ENCODE measurements at regions not wholly inside any gene's neighbourhood (a gene's known extent, or its start where the extent isn't known, plus 50 kb on each side); places are given as distances from the start of the nearest gene placed in this dataset.

- H3K36me3 Mint-ChIP-seq (ENCODE audit: low read depth): no peaks in the 10 kb centered on the region
- no peaks in the 10 kb centered on the region for H3K4me1 Mint-ChIP-seq
- DNase-seq (no peak), ATAC-seq (no peak)
- no peak overlapping the region for H3K27ac Mint-ChIP-seq
- H3K9me3 Mint-ChIP-seq: no peaks in the 10 kb centered on the region
- H3K4me3 Mint-ChIP-seq: no peak overlapping the region
- H3K27me3 Mint-ChIP-seq: no peaks in the 10 kb centered on the region
Measured at GRCh38 chr21:16180614-16181013, 450.8 kb downstream of the USP25 start.

- H3K9me3 Mint-ChIP-seq: no peaks in the 10 kb centered on the region
- H3K36me3 Mint-ChIP-seq (ENCODE audit: low read depth): no peaks in the 10 kb centered on the region
- no peak for DNase-seq
- ATAC-seq: no peak
- no peak overlapping the region for H3K4me3 Mint-ChIP-seq
- H3K27me3 Mint-ChIP-seq: no peaks in the 10 kb centered on the region
- H3K27ac Mint-ChIP-seq: no peak overlapping the region
- no peaks in the 10 kb centered on the region for H3K4me1 Mint-ChIP-seq
Measured at GRCh38 chr21:16181018-16181417, 451.2 kb downstream of the USP25 start.

GRCh38 chr21:16185766-16186165 is 456.0 kb downstream of the USP25 start:
- Mint-ChIP-seq H3K4me3 (no peak overlapping the region), H3K4me1 (no peaks in the 10 kb centered on the region), H3K27ac (no peak overlapping the region), H3K9me3 (no peaks in the 10 kb centered on the region), H3K36me3 (ENCODE audit: low read depth) (no peaks in the 10 kb centered on the region), H3K27me3 (no peaks in the 10 kb centered on the region)
- ATAC-seq (no peak), DNase-seq (no peak)

- Mint-ChIP-seq H3K9me3 (no peaks in the 10 kb centered on the region), H3K36me3 (ENCODE audit: low read depth) (no peaks in the 10 kb centered on the region), H3K27ac (no peak overlapping the region), H3K4me1 (no peaks in the 10 kb centered on the region), H3K4me3 (no peak overlapping the region), H3K27me3 (no peaks in the 10 kb centered on the region)
- ATAC-seq: no peak
- no peak for DNase-seq
Measured at GRCh38 chr21:16186742-16187141, 457.0 kb downstream of the USP25 start.

- DNase-seq (no peak), ATAC-seq (no peak)
- Mint-ChIP-seq H3K27ac (no peak overlapping the region), H3K36me3 (ENCODE audit: low read depth) (no peaks in the 10 kb centered on the region), H3K27me3 (no peaks in the 10 kb centered on the region), H3K9me3 (no peaks in the 10 kb centered on the region), H3K4me1 (no peaks in the 10 kb centered on the region), H3K4me3 (no peak overlapping the region)
Measured at GRCh38 chr21:16187603-16188301, 458.0 kb downstream of the USP25 start.

GRCh38 chr21:16192902-16193301 is 463.1 kb downstream of the USP25 start:
- DNase-seq: no peak
- no peak for ATAC-seq
- H3K27ac Mint-ChIP-seq: no peak overlapping the region
- H3K27me3 Mint-ChIP-seq: peaks cover 2% of the 10 kb centered on the region
- H3K4me1 Mint-ChIP-seq: peaks cover 12% of the 10 kb centered on the region
- no peaks in the 10 kb centered on the region for H3K9me3 Mint-ChIP-seq
- no peaks in the 10 kb centered on the region for H3K36me3 Mint-ChIP-seq (ENCODE audit: low read depth)
- H3K4me3 Mint-ChIP-seq: no peak overlapping the region

DNA sequence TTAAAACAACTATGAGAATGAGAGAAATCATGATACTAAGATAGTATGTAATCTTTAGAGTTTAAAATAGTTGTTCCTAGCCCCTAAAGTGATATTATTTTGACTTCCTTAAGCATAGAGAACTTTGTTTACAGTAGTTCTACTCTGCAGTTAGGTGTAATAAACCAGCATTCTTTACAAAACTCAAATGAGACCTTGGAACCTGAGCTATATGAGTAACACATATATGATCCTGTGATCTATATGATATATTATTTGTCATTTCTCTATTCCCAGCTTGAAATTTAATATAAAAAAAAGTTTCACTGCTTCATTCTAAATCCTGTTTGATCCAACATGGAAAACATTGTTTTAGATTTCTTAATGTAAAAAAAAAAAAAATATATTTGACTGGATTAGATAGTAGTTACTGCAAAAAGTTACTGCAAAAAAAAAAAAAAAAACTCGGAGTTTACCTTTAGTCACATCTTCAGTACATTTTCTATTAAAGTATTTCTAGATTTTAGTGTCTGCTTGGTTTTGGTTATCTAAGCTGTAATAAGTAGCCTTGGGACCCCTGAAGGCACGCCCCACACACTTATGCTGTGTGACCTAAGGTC is 463.8 kb downstream of the USP25 start:
- ATAC-seq: no peak
- no peaks in the 10 kb centered on the region for H3K9me3 Mint-ChIP-seq
- H3K36me3 Mint-ChIP-seq (ENCODE audit: low read depth): no peaks in the 10 kb centered on the region
- no peak overlapping the region for H3K4me3 Mint-ChIP-seq
- no peak overlapping the region for H3K27ac Mint-ChIP-seq
- peaks cover 12% of the 10 kb centered on the region for H3K4me1 Mint-ChIP-seq
- DNase-seq: no peak
- peaks cover 2% of the 10 kb centered on the region for H3K27me3 Mint-ChIP-seq

DNA sequence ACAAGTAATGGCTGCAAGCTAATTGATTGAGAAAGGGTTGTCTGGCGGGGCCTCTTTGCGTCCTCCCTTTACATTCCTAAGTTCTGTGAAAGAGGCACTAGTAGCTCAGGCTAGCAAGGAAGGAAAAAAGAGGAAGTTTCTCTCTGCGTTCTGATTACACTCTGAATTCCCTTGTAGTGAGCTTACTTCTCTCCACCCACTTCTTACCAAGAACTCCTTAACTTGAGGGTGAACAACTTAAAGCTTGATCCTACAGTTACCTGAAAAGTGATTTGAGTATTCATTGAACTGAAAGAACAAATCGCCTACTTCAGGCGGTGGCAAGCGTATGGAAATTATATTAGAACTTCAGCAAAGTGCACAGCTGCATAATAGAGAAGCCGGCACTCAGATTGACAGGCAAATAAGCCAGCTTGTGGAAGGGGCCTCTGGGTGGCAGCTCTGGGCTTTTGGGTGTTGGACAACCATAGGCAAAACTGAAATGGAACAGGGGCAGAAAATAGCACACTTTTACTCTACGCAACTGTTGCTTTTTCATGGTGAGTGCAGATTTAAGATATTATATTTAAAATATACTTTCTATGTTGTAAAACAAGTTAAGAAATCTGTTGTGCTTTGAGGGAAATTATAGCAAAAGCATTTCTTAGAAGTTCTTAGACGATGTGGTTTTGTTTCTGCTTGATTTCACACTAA is 464.5 kb downstream of the USP25 start:
- Mint-ChIP-seq H3K9me3 (no peaks in the 10 kb centered on the region), H3K27ac (no peak overlapping the region), H3K36me3 (ENCODE audit: low read depth) (no peaks in the 10 kb centered on the region), H3K4me1 (peaks cover 12% of the 10 kb centered on the region), H3K27me3 (peaks cover 2% of the 10 kb centered on the region), H3K4me3 (peak overlapping the region; percentile 21)
- ATAC-seq (no peak), DNase-seq (no peak)

DNA sequence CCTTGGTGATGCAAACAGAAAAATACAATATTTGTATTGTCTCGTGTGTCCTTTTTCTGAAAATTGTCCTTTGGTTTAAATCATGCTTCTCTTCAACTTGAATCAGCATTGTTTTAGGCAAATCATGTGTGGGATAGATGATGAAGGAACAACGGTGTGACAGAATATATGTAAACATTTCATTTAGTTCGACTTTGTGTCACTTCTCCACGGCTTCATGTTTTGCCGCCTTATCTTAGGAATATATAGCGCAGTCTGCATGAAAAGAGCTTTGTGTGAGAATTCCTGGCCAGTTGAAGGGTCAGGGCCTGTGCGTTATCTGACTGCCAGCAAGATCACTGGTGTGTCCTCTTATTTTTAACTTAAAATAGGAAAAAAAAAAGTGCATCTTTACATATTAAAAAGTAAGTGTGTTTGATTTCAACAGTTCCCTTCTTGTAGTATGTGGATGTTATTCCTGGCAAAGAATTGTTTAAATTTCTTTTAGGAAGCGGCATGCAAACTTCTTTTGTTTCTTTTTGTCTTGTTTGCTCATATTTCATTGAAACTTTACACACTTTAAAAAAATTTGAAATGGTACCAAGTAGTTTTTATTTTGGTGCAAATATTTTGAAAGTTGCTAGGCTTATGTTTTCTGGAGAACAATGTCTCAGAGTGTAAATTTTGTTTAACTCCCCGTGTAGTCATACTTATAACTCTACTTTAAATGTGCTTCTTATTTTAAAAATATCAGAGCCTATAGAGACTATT is 465.2 kb downstream of the USP25 start:
- ATAC-seq (no peak), DNase-seq (no peak)
- no peaks in the 10 kb centered on the region for H3K36me3 Mint-ChIP-seq (ENCODE audit: low read depth)
- H3K27ac Mint-ChIP-seq: no peak overlapping the region
- peaks cover 2% of the 10 kb centered on the region for H3K27me3 Mint-ChIP-seq
- peaks cover 12% of the 10 kb centered on the region for H3K4me1 Mint-ChIP-seq
- H3K4me3 Mint-ChIP-seq: peak overlapping the region; percentile 21
- no peaks in the 10 kb centered on the region for H3K9me3 Mint-ChIP-seq

GRCh38 chr21:16195538-16195910 is 465.7 kb downstream of the USP25 start:
- H3K36me3 Mint-ChIP-seq (ENCODE audit: low read depth): no peaks in the 10 kb centered on the region
- ATAC-seq: no peak
- peaks cover 12% of the 10 kb centered on the region for H3K4me1 Mint-ChIP-seq
- H3K27me3 Mint-ChIP-seq: peaks cover 2% of the 10 kb centered on the region
- H3K4me3 Mint-ChIP-seq: no peak overlapping the region
- DNase-seq: no peak
- no peak overlapping the region for H3K27ac Mint-ChIP-seq
- no peaks in the 10 kb centered on the region for H3K9me3 Mint-ChIP-seq

DNA sequence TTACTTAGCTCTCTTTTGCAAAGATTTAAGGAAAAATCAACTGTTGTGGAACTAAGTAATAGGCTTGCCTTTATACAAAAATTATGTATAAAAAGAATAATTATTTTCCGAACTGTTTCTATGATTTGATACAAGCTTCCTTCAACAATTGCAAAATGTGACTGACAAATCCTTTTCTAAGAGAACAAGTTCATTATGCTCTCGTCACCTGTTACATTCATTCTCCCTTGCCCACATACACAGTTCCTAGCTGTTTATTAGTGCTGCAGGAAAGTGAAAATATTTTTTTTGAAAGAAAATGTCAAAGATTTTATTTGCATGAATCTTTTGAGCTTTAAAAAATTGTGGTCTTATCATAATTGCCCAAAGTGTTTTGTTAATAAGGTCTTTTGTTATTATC is 466.2 kb downstream of the USP25 start:
- ATAC-seq: no peak
- Mint-ChIP-seq H3K36me3 (ENCODE audit: low read depth) (no peaks in the 10 kb centered on the region), H3K27ac (no peak overlapping the region), H3K9me3 (no peaks in the 10 kb centered on the region), H3K4me1 (peaks cover 12% of the 10 kb centered on the region), H3K27me3 (peaks cover 2% of the 10 kb centered on the region), H3K4me3 (no peak overlapping the region)
- no peak for DNase-seq

GRCh38 chr21:16198546-16198945 is 468.8 kb downstream of the USP25 start:
- ATAC-seq: no peak
- no peak overlapping the region for H3K27ac Mint-ChIP-seq

GRCh38 chr21:16199539-16199938 is 469.8 kb downstream of the USP25 start:
- Mint-ChIP-seq H3K9me3 (peaks cover 4% of the 10 kb centered on the region), H3K27ac (no peak overlapping the region), H3K36me3 (ENCODE audit: low read depth) (no peaks in the 10 kb centered on the region), H3K4me3 (no peak overlapping the region), H3K27me3 (peaks cover 2% of the 10 kb centered on the region), H3K4me1 (peaks cover 12% of the 10 kb centered on the region)
- DNase-seq (no peak), ATAC-seq (no peak)

More at GRCh38 chr21:16198546-16198945, 468.8 kb downstream of the USP25 start:
- peaks cover 4% of the 10 kb centered on the region for H3K9me3 Mint-ChIP-seq
- H3K4me1 Mint-ChIP-seq: peaks cover 12% of the 10 kb centered on the region
- peaks cover 2% of the 10 kb centered on the region for H3K27me3 Mint-ChIP-seq
- no peak overlapping the region for H3K4me3 Mint-ChIP-seq
- no peak for DNase-seq
- H3K36me3 Mint-ChIP-seq (ENCODE audit: low read depth): no peaks in the 10 kb centered on the region

DNA sequence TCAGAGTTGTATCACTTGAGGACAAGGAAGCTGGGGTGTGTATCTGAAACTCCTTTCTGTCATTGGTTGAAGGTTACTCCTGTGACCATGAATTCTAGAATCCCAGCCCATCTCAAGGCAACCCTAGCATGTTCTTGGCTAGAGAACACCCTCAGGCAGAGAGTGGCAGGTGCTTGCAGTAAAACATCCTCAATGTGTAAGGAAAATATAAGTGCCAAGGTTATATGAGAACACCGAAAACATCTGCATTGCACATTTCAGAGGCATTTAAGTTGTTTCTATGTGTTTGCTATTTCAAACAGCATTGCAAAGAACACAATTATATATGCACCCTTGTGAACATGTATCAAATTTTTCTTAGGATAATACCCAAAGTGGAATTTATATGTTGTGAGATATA is 471.9 kb downstream of the USP25 start:
- no peak overlapping the region for H3K27ac Mint-ChIP-seq
- no peaks in the 10 kb centered on the region for H3K27me3 Mint-ChIP-seq
- H3K36me3 Mint-ChIP-seq (ENCODE audit: low read depth): no peaks in the 10 kb centered on the region
- DNase-seq (no peak), ATAC-seq (no peak)
- peaks cover 6% of the 10 kb centered on the region for H3K4me1 Mint-ChIP-seq
- H3K9me3 Mint-ChIP-seq: peaks cover 4% of the 10 kb centered on the region
- no peak overlapping the region for H3K4me3 Mint-ChIP-seq

GRCh38 chr21:16205527-16205926 is 475.7 kb downstream of the USP25 start:
- DNase-seq (no peak), ATAC-seq (no peak)
- Mint-ChIP-seq H3K9me3 (peaks cover 4% of the 10 kb centered on the region), H3K36me3 (ENCODE audit: low read depth) (no peaks in the 10 kb centered on the region), H3K27ac (no peak overlapping the region), H3K27me3 (no peaks in the 10 kb centered on the region), H3K4me1 (no peaks in the 10 kb centered on the region), H3K4me3 (no peak overlapping the region)

Data from activated naive CD8-positive, alpha-beta T cell treated with anti-CD3 and anti-CD28 coated beads, Interleukin-2, amount 50 U/mL, for 24 hours (primary cell).